Activated T-helper 9 cell treated with anti-CD3 and anti-CD28 coated beads, Interleukin-2, amount 50 U/mL, for 16 hours (primary cell): ENCODE measurements at regions not wholly inside any gene's neighbourhood (a gene's known extent, or its start where the extent isn't known, plus 50 kb on each side); places are given as distances from the start of the nearest gene placed in this dataset.

Source experiments
- DNase-seq: peaks from one replicate; pipeline ENCODE4 v3.0.0-alpha.2; 2020; ENCODE audit warnings: low read depth

DNA sequence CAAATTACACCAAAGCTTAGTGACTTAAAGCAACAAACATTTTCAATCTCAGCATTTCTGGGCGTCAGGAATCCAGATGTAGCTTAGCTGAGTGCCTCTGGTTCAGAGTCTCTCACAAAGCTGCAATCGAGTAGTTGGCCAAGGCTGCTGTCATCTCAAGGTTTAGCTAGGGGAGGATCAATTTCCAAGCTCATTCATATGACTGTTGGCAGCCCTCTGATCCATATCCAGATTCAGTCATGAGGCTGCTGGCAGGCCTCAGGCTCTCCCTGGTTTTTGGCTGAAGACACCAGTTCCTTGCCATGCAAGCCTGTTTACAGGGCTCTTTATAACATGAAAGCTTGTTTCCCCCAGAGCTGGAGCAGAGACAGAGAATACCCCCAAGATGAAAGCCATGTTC is 419.5 kb upstream of the TLE4 start:
- no peak for DNase-seq

- DNase-seq = no peak
These were observed 417.0 kb upstream of the TLE4 start for GRCh38 chr9:79154806-79155205.

DNA sequence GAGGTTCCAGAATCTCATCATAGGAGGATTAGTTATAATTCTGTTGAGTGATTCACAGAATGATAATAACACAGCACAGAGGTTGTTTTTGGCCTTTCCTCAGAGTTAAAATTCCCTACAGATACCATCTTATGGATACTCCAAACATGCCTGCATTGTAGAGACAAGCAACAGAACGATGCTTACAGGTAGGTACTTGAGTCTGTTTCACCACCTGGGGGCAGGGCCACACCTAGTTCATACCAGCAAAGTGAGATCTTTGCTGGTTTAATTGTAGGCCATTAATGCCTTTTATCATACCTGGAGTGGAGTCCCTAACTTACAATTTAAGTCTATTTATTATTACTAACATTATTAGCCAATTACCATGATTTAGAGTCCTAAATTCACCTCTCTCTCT is 416.5 kb upstream of the TLE4 start:
- DNase-seq = no peak

- no peak for DNase-seq
These were observed 408.2 kb upstream of the TLE4 start for GRCh38 chr9:79163544-79163943.

DNA sequence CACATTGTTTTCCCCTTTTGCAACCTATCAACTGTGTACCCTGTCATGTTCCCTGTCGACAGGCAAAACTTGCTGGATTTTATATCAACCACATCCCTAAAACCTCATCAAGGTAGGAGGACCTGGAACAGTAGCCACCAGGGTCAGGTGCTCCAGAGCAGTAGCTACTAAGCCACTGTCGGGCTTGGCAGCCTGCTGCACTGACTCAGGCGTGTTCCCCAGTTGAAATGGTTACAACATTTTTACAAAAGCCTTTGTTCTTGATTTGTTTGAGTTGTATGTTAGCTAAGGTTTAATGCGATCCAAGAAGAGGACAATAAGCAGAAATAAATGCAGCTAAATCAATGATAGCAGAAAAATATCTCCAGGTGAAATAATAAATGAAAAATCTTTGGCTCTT is 407.4 kb upstream of the TLE4 start:
- no peak for DNase-seq

DNA sequence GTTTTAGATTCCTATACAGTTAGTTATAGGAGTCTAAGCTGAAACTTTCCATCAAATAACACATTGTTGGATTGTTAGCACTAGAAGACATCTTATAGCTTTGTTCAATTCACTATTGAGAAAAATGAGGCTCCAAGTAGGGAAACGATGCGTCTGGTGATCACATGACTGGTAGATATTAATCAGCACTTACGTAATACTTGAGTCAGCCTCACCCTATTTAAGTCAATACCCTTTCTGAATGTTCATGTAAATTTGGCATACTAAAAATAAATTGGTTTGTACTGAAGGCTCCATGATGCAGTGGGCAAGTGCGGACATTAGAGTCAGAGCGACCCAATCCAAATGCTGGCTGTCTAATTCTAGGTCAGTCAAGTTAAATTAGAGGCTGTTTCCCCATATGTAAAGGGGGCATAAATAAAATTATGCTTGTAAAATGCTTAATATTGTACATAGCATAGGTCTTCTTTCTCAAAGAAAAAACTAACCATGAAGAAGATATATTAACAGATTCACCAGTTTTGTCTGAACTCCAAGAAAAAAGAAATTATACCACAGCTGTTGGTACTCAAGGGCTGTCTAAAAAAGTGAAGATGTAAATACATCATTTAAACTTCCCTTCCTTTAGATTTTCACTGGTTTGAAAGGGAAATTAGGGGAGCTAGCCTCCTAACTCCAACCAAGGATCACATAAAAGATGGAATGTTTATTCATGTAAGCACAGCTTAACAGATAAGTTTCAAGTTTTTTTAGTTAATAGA is 406.6 kb upstream of the TLE4 start:
- no peak for DNase-seq

- DNase-seq = no peak
These were observed 405.8 kb upstream of the TLE4 start for GRCh38 chr9:79166005-79166404.

GRCh38 chr9:79170643-79171042 is 401.1 kb upstream of the TLE4 start:
- no peak for DNase-seq

DNA sequence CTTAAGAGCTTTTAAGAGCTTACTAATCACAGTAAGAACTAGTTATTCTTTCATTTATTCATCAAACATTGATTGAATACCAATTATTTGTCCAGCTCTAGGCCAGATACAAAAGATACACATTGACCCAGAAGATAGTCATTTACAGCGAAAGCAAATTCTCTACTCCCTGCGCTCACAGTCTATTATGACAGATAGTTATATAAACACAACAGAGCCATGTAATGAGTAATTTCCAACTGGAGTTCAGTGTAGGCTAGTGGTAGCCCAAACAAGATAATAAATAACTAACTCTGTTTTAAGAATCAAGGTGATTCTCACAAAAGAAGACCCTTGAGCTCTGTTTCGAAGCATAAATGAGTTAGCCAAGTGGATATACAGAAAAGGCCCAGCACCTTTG is 397.8 kb upstream of the TLE4 start:
- no peak for DNase-seq

DNA sequence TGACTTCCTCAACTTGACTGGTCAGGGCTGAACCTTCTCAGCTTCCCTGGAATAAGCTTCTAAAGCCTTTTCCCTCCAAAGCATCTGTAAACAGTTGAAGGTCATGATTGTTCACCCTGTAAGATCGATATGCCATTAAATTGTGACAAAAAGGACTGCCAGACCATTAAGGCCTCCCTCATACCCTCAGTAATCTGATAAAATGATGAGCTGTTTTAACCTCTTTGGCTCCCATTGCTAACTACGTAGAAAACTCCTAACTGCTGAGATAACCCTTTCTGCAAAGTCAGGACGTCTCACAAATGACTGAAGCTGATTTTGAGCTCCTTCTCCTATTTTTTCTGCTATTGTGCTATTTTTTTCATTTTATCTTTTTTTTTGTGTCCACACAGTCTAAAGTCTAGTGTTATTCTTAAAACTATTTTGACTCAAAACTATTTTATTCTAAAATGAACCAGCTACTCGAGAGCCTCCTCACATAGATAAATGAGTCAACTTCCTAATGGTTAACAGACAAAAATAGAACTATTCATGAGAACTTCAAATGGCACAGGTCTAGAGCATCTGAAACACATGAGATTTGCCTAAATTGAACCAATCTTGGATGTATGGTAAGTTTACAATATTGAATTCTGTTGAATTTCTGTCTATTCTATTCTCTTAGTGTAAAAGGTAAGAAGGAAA is 395.6 kb upstream of the TLE4 start:
- no peak for DNase-seq

GRCh38 chr9:79184831-79185230 is 386.9 kb upstream of the TLE4 start:
- DNase-seq = no peak

- no peak for DNase-seq
These were observed 385.9 kb upstream of the TLE4 start for GRCh38 chr9:79185866-79186265.

GRCh38 chr9:79189511-79189924 is 382.2 kb upstream of the TLE4 start:
- no peak for DNase-seq

- DNase-seq = no peak
These were observed 378.8 kb upstream of the TLE4 start for GRCh38 chr9:79193001-79193400.

DNA sequence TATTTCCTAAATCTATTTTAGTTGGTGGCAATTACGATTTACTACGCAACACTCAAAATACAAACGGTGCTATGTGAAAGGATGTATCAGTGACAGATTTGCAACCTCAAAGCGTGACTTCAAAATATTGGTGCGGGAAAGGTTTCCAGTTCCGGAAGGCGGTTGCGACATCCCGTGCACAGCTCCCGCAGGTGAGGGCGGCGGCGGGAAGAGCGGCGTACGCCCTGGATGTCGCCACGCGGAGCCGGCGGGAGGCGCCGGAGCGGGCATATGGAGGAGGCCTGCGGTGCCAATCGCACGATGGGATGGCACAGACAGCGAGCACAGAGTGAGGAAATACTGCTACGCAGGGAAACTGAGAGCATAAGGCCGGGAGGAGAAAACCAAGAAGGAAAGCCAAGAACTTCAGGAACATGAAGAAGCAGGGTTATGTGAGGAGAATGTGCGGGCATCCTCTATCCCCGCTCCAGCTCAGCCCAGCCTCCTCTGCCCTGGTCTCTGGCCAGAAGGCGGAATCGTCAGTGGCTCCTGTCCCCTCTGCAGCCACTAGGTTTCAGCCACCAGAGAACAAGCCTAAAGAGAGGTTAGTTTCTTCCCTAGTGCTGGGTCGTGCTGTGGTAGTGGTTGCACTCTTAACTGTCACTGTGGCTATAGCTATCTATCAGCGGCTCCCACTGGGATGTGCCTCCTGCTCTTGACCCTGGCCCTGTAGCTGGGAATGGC is 378.1 kb upstream of the TLE4 start:
- DNase-seq = no peak

GRCh38 chr9:79195879-79196278 is 375.9 kb upstream of the TLE4 start:
- no peak for DNase-seq

DNA sequence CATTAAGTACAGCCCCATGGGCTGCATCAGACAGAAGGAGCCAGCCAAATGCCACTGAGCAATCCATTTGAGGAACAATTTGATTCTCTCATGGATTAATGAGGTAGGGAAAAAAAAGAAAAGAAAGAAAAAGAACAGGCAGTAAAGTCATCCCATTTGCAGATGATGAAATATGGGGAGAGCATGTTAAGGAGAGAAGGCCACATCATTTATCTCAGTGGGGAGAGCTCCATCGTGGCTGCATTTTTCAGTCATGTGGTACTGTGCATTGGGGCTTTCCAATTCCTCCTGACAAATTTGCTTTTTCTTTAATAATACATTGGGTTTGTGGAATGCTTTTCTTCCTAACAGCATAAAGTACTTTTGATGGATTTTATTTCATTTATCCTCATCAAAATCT is 375.2 kb upstream of the TLE4 start:
- DNase-seq = no peak

- no peak for DNase-seq
These were observed 371.4 kb upstream of the TLE4 start for GRCh38 chr9:79200336-79200735.

DNA sequence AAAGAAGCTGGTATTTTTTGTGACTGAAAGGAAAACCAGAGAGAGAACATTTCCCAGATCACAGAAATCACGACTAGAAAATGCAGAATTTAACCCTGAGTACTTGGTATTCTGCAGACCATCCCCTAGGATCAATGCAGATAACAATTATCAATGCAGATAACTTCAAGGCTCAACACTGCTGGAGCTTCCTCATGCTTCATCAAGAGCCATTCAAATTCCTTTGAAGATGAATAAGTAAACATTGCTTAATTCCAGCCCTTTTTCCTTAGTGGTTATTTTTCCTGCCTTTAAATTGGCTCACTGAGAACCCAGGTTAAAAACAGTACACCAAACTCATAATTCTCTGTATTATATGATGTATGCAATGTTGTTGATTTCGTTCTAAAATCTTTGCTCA is 370.1 kb upstream of the TLE4 start:
- DNase-seq = no peak

DNA sequence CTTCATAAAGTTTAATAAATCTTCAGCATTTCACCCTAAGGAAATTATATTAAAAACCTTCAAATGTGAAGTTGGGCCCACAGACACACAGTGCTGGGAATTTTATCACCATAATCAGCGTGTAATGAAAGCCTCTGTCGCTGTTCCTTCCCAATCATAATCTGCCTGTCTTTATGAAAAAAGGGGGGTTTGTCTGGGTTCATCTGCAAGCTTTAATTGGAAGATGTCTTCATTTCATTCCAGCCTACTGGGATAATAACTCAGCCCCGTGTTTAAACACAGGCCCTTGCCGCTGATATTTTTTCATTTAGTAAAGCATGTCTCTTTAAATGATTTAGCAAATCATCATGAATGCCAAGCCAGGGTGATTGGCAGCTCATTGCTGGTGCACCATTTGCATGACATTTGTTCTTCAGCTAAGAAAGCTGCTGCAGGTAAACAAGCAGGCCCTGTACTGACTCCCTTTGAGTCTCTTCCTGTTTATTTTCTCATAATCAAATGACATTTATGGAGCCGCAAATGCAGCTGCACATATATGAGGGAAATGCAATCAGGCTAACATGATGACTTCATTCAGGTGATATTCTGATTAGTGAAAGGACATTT is 362.9 kb upstream of the TLE4 start:
- DNase-seq = no peak

DNA sequence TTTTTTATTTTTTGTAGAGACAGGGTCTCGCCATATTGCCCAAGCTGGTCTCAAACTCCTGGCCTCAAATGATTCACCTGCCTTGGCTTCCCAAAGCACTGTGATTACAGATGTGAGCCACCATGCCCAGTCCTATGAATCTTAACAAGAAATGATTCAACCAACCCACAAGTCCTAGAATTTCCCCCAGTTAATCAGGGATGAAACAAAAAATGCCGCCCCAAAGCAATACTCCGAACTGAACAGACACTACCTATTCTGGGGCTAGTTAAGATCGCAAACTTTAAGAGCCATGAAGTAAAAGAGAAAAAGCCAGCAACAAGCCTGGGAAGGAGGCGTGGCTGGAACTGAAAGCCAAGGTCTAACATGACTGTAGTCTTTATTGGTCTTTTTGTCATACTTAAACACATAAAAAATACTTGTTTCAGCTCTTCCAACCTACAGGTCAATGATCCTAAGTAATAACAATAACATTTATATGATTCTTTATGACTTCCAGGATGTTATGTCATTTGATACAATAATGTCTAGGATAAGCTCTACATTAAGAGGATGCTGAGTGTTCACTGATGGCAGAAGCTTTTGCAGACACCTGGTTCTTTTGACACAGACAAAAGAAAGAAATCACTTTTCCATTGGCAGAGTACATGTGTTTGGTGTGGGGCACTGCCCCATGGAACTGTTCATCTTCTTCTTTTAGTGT is 361.1 kb upstream of the TLE4 start:
- DNase-seq = no peak
